K562 (cell line): ENCODE measurements at regions not wholly inside any gene's neighbourhood (a gene's known extent, or its start where the extent isn't known, plus 50 kb on each side); places are given as distances from the start of the nearest gene placed in this dataset.

ENCODE experiments used
- ATAC-seq: fragments of 200-7000 bp; cut with Tn5 transposase; 3 replicates; pipeline ENCODE4 v1.9.1; 2020; ENCODE audit warnings: moderate library complexity
- BruUV-seq: library from RNA; stranded (reverse); fragments of 400-500 nt; replicated peaks from 2 replicates; lab custom pipeline; 2021; lab: Mats Ljungman, UMichigan
- CTCF ChIA-PET: fragments of 300-600 bp; formaldehyde crosslinking; extraction: SDS; loops from one replicate; lab custom pipeline; 2021; ENCODE audit warnings: low intra/inter-chr PET ratio; lab: Yijun Ruan, JAX
- POLR2A ChIA-PET: fragments of 300-600, 350-650 bp; sonication (Branson Sonifier 250); formaldehyde crosslinking; extraction: SDS; loops from one replicate; lab custom pipeline; 2021; ENCODE audit warnings: antibody characterized with exemption, inconsistent platforms; lab: Yijun Ruan, JAX
- DNase-seq, 4 experiments: peaks; one replicate each; pipeline versions ENCODE4 v3.0.0 to v3.0.0-alpha.2; 2011 to 2018; ENCODE audit warnings: low spot score in 3 of 4, mixed read lengths in 3 of 4; ENCODE audit errors: extremely low read depth in 1 of 4
- FAIRE-seq: peaks from 2 replicates; lab custom pipeline; 2011; peaks lifted over from hg19 to GRCh38; lab: Jason Lieb, UNC
- H2AFZ ChIP-seq: 2 replicates; pipeline ENCODE4 v1.6.0; 2011; ENCODE audit warnings: low read depth, low read length, control low read depth, inconsistent platforms
- H3K27ac ChIP-seq: fragments of 200-600 bp; 3 replicates; pipeline ENCODE4 v1.8.0; 2011; ENCODE audit warnings: low read depth, mild to moderate bottlenecking, control low read depth, inconsistent platforms, low read length, moderate library complexity, mixed read lengths; ENCODE audit errors: extremely low read depth
- H3K27me3 ChIP-seq, 2 experiments: fragments of 300-600 bp in 1 of 2; 2 replicates in 1 of 2; 3 replicates in 1 of 2; pipeline versions ENCODE4 v1.6.0 to v1.8.0; 2011; ENCODE audit warnings: inconsistent platforms in 2 of 2, low read length in 2 of 2, mild to moderate bottlenecking in 1 of 2, mixed read lengths in 1 of 2, moderate library complexity in 1 of 2; ENCODE audit not compliant: control insufficient read depth in 2 of 2, insufficient read depth in 2 of 2
- H3K36me3 ChIP-seq: fragments of 300-600 bp; 3 replicates; pipeline ENCODE4 v1.8.0; 2011; ENCODE audit warnings: mild to moderate bottlenecking, low read length, inconsistent platforms; ENCODE audit not compliant: control insufficient read depth, insufficient read depth
- H3K4me1 ChIP-seq, 2 experiments: fragments of 200-600 bp in 1 of 2; replicated peaks in 1 of 2; 2 replicates in 1 of 2; 3 replicates in 1 of 2; pipeline versions ENCODE4 v1.5.1 to v1.8.0; 2011; ENCODE audit warnings: inconsistent platforms in 2 of 2, low read length in 2 of 2, mild to moderate bottlenecking in 1 of 2, mixed read lengths in 1 of 2, moderate library complexity in 1 of 2; ENCODE audit not compliant: control insufficient read depth in 2 of 2, insufficient read depth in 2 of 2
- H3K4me2 ChIP-seq: 2 replicates; pipeline ENCODE4 v1.6.1; 2011; ENCODE audit warnings: low read length, control low read depth, inconsistent platforms, mixed read lengths; ENCODE audit not compliant: insufficient read depth
- H3K4me3 ChIP-seq: fragments of 200-600 bp; sonication (generic), shearing (Covaris generic); 2 replicates; pipeline ENCODE4 v1.5.1; 2016; ENCODE audit warnings: control low read depth, inconsistent platforms
- H3K79me2 ChIP-seq: fragments of 200-600 bp; 3 replicates; pipeline ENCODE4 v1.8.0; 2011; ENCODE audit warnings: low read length, inconsistent platforms; ENCODE audit not compliant: control insufficient read depth, insufficient read depth
- H3K9ac ChIP-seq, 2 experiments: 2 replicates each; pipeline versions ENCODE4 v1.6.0 to v1.6.1; 2011; ENCODE audit warnings: low read depth in 2 of 2, low read length in 2 of 2, control low read depth in 1 of 2, inconsistent platforms in 1 of 2, mild to moderate bottlenecking in 1 of 2, mixed read lengths in 1 of 2; ENCODE audit not compliant: insufficient read depth in 1 of 2
- H3K9me1 ChIP-seq: one replicate; pipeline ENCODE4 v1.6.0; 2011; ENCODE audit warnings: inconsistent platforms, mild to moderate bottlenecking, low read length, moderate library complexity; ENCODE audit not compliant: control insufficient read depth, insufficient read depth
- H3K9me3 ChIP-seq: replicated peaks from 2 replicates; pipeline ENCODE4 v1.5.1; 2011; ENCODE audit warnings: low read depth, low read length, inconsistent platforms; ENCODE audit not compliant: control insufficient read depth, insufficient read depth
- H4K20me1 ChIP-seq: replicated peaks from 2 replicates; pipeline ENCODE4 v1.6.1; 2011; ENCODE audit warnings: low read length, inconsistent platforms, mixed read lengths; ENCODE audit not compliant: control insufficient read depth, insufficient read depth
- BCLAF1 ChIP-seq, 2 experiments: fragments of 450-650 bp in 1 of 2; IDR thresholded peaks; 2 replicates each; pipeline ENCODE4 v1.6.1; 2011 to 2017; ENCODE audit warnings: low read depth in 2 of 2, antibody characterized with exemption in 1 of 2, borderline replicate concordance in 1 of 2, low read length in 1 of 2, mild to moderate bottlenecking in 1 of 2, mixed read lengths in 1 of 2; ENCODE audit not compliant: control insufficient read depth in 1 of 2
- ELF2 ChIP-seq: fragments of 250-450 bp; sonication (Bioruptor Pico); IDR thresholded peaks from 2 replicates; pipeline ENCODE4 v1.5.0; 2021; ENCODE audit warnings: mild to moderate bottlenecking
- IRF2 ChIP-seq: sonication (generic); formaldehyde crosslinking; IDR thresholded peaks from 2 replicates; pipeline ENCODE4 v1.8.1; 2022; ENCODE audit warnings: mild to moderate bottlenecking, missing genetic modification reagents
- KAT2B ChIP-seq: IDR thresholded peaks from one replicate; pipeline ENCODE4 v1.6.1; 2012; ENCODE audit warnings: low read depth, mild to moderate bottlenecking, control low read depth, inconsistent platforms, low read length, moderate library complexity
- NBN ChIP-seq: fragments of 450-650 bp; IDR thresholded peaks from 2 replicates; pipeline ENCODE4 v1.6.1; 2016; ENCODE audit warnings: low read depth, mild to moderate bottlenecking
- NFYB ChIP-seq: IDR thresholded peaks from 2 replicates; pipeline ENCODE4 v1.6.1; 2011; ENCODE audit warnings: mild to moderate bottlenecking, moderate library complexity; ENCODE audit not compliant: insufficient read length; ENCODE audit errors: extremely low read depth
- TRIM25 ChIP-seq: fragments of 450-650 bp; IDR thresholded peaks from 2 replicates; pipeline ENCODE4 v1.7.0; 2016; ENCODE audit warnings: borderline replicate concordance
- ZNF511 ChIP-seq: sonication (generic); formaldehyde crosslinking; IDR thresholded peaks from 2 replicates; pipeline ENCODE4 v1.8.0; 2022; ENCODE audit warnings: mild to moderate bottlenecking, missing genetic modification reagents
- ZNF589 ChIP-seq: fragments of 200-800 bp; sonication (Bioruptor generic); IDR thresholded peaks from 2 replicates; pipeline ENCODE4 v1.6.1; 2016; ENCODE audit warnings: low read depth, missing genetic modification characterization, missing compliant biosample characterization
- ZNF785 ChIP-seq: fragments of 250-450 bp; sonication (Bioruptor Pico); IDR thresholded peaks from 2 replicates; pipeline ENCODE4 v1.4.0; 2020; ENCODE audit warnings: mild to moderate bottlenecking
- WGBS: fragments of 100-300 bp; shearing (Covaris generic); methylation state at CpG from one replicate; pipeline ENCODE4 v1.1.6; 2016; ENCODE audit warnings: low coverage, mixed read lengths; ENCODE audit not compliant: insufficient coverage; ENCODE audit errors: missing lambda C conversion rate; 5-methylcytosine and 5-hydroxymethylcytosine counted together
- in situ Hi-C: fragments of 300-500 bp; cut with MboI; formaldehyde crosslinking; loops from 4 replicates; pipeline ENCODE4 v1.15.0; 2018; ENCODE audit warnings: inconsistent platforms, mixed read lengths
- intact Hi-C: fragments of 100-400 bp; cut with micrococcal nuclease; formaldehyde crosslinking; loops from 2 replicates; pipeline ENCODE4 v1.14.2; 2022
- TF ChIP-seq, protein P1 (sequence below): fragments of 200-400 bp; formaldehyde crosslinking; IDR thresholded peaks from 2 replicates; pipeline ENCODE4 v1.6.1; 2017; ENCODE audit warnings: mild to moderate bottlenecking, low read depth, low read length, moderate library complexity
- TF ChIP-seq, protein P2 (sequence below): fragments of 200-800 bp; sonication (Bioruptor generic); IDR thresholded peaks from 2 replicates; pipeline ENCODE4 v1.6.1; 2017; ENCODE audit warnings: missing genetic modification characterization, missing compliant biosample characterization

GRCh38 chr5:116626945-116627679 is 52.5 kb upstream of the SEMA6A start:
- in situ Hi-C loops: no loop called here
- no TSS peak for BruUV-seq
- Histone ChIP-seq H3K4me1 (no peaks in the 10 kb centered on the region; a peak in 1 of 5 replicates), H3K4me2 (no peak overlapping the region), H2AFZ (no peak overlapping the region), H4K20me1 (no peaks in the 10 kb centered on the region; the same call in 1 of the 2 replicates), H3K27me3 (no peaks in the 10 kb centered on the region; a peak in 2 of 5 replicates), H3K79me2 (no peaks in the 10 kb centered on the region), H3K27ac (no peak overlapping the region), H3K9me1 (no peaks in the 10 kb centered on the region), H3K4me3 (no peak overlapping the region), H3K9ac (no peak overlapping the region), H3K9me3 (no peaks in the 10 kb centered on the region), H3K36me3 (no peaks in the 10 kb centered on the region)
- CTCF ChIA-PET: no interaction called here
- ATAC-seq (no peak), FAIRE-seq (no peak), DNase-seq (no peak)
- POLR2A ChIA-PET: no interaction called here
- WGBS: 0% methylated on average over 3 of the region's 3 CpGs
- intact Hi-C loops: no loop called here
- no peak for TF ChIP-seq ELF2
- no peak for TF ChIP-seq BCLAF1 (IDR thresholded peaks at IDR 0.05; ENCODE audit: borderline replicate concordance in 1 of 2, control insufficient read depth in 1 of 2, low read depth in 2 of 2, low read length in 1 of 2)
- TF ChIP-seq ZNF511 (CRISPR knock-in tag): no peak
- TF ChIP-seq ZNF785 (CRISPR knock-in tag): no peak
- TF ChIP-seq NFYB: no peak
- TF ChIP-seq NBN: no peak
- no peak for TF ChIP-seq KAT2B
- TF ChIP-seq IRF2: no peak
- no peak for TF ChIP-seq TRIM25
- TF ChIP-seq, protein P1, sequence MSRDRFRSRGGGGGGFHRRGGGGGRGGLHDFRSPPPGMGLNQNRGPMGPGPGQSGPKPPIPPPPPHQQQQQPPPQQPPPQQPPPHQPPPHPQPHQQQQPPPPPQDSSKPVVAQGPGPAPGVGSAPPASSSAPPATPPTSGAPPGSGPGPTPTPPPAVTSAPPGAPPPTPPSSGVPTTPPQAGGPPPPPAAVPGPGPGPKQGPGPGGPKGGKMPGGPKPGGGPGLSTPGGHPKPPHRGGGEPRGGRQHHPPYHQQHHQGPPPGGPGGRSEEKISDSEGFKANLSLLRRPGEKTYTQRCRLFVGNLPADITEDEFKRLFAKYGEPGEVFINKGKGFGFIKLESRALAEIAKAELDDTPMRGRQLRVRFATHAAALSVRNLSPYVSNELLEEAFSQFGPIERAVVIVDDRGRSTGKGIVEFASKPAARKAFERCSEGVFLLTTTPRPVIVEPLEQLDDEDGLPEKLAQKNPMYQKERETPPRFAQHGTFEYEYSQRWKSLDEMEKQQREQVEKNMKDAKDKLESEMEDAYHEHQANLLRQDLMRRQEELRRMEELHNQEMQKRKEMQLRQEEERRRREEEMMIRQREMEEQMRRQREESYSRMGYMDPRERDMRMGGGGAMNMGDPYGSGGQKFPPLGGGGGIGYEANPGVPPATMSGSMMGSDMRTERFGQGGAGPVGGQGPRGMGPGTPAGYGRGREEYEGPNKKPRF: no peak
- no peak for TF ChIP-seq ZNF589
- TF ChIP-seq, protein P2, sequence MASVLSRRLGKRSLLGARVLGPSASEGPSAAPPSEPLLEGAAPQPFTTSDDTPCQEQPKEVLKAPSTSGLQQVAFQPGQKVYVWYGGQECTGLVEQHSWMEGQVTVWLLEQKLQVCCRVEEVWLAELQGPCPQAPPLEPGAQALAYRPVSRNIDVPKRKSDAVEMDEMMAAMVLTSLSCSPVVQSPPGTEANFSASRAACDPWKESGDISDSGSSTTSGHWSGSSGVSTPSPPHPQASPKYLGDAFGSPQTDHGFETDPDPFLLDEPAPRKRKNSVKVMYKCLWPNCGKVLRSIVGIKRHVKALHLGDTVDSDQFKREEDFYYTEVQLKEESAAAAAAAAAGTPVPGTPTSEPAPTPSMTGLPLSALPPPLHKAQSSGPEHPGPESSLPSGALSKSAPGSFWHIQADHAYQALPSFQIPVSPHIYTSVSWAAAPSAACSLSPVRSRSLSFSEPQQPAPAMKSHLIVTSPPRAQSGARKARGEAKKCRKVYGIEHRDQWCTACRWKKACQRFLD (CRISPR knock-in tag): no peak
